ENCODE measurements at regions not wholly inside any gene's neighbourhood (a gene's known extent, or its start where the extent isn't known, plus 50 kb on each side); places are given as distances from the start of the nearest gene placed in this dataset.
"Not testable (repeated sequence)": the region's sequence is repeated elsewhere in the genome, so short reads cannot be mapped to it uniquely, and the experiment has no call there.

DNA sequence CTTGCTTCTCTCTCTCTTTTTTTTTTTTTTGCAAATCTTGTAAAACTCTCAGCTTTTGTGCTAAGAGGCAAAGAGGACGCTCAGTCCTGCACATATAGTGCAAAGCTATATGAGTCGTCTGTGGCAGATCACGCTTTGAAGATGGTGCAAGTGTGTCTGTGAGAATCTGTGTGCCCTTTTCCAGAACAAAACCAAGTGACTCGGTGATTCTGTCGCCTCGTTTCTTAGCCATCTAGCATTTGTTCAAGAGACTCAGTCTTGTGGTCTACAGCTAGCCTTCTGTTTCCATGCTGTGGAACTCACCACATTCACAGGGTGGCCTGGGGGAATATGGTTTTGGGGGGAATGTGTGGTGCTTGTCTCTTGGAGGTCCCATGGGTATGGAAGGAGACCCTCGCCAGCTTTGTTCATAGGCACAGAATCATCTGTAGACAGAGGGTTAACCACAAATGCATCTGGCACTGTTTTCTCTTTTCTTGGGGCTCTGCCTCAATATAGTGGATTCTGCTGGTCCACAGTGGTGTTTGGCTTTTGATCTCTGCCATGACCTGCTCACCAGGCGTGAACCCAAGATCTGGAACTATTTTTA is 82.1 kb downstream of the C9orf152 start:
- DNase-seq, result no peak

GRCh38 chr9:110126499-110126941 is 81.4 kb downstream of the C9orf152 start:
- DNase-seq, result no peak

- DNase-seq, result peak; percentile 64
These were observed 80.7 kb downstream of the C9orf152 start for GRCh38 chr9:110126986-110127864.

- DNase-seq, result no peak
These were observed 79.2 kb downstream of the C9orf152 start for GRCh38 chr9:110128664-110129329.

- DNase-seq, result no peak
These were observed 78.5 kb downstream of the C9orf152 start for GRCh38 chr9:110129425-110129824.

DNA sequence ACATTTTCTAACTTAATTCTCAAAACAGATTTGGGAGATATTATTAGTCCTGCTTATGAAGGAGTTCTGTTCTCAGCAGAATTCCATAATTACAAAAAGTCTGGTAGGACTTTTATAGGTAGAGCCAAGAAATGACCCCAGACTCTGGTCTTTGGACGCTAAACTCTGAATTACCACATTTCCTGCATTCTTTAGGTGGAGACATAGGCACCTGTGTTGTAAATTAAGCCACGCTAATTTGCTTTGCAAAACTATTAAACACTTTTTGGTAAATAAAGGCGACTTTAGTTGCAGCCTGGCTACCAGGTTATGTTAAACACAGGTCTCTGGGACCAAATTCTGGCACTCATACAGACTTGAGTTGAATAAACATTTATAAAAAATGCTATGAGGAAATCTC is 77.7 kb downstream of the C9orf152 start:
- no peak for DNase-seq

DNA sequence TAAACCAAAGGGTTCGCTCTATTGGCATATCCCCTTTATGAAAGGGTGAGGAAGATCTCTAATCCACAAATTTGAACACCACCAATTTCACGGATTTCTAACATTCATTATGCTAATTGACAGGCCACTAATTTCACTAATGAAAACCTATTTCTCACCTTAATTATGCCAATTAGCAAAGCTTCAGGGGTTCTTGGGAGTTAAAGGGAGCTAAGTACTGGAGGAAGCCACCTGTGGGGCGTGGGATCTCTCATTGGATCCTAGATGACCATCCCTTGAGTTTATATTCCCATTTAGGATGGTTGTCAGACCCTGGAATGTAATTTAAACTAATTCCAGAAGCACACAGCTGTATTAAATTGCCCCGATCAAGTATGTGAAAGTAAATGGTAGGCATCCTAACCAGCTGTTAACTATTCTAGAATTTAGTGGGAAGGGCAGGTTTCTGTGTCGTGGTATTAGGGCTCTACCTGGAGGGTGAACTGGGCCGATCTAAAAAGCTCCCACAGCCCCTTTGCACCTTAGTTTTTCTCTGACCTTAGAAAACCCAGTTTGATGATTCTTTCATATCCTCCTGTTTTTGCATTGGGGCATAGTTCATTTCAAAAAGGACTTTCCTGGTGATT is 77.1 kb downstream of the C9orf152 start:
- DNase-seq, result no peak

DNA sequence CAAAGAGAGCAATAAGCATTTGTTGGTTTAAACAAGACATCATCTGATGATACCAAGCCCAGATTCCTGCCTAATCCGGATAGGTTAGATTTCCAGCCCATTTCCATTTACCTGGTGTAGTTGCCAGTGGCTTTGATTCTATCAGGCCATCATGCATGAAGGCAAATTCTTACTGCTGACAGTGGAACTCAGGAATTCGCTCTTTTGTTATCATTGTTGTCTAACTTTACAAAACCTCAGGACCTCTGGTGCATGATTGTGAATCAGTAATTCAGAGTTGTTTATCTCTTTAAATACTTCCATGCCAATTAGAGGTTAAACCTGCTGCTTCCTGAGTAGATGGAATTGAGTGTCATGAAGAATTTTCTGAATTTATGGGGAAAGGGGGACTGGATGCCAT is 76.5 kb downstream of the C9orf152 start:
- DNase-seq, result no peak

DNA sequence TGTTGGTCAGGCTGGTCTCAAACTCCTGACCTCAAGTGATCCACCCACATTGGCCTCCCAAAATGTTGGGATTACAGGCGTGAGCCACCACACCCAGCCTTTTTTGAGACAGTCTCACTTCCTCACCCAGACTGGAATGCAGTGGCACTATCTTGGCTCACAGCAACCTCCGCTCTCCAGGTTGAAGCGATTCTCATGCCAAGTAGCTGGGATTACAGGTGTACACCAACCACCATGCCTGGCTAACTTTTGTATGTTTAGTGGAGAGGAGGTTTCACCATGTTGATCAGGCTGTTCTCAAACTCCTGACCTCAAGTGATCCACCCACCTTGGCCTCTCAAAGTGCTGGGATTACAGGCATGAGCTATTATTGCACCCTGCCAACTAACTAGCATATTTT is 75.4 kb downstream of the C9orf152 start:
- DNase-seq, result not testable (repeated sequence)

- no peak for DNase-seq
These were observed 74.9 kb downstream of the C9orf152 start for GRCh38 chr9:110133059-110133458.

DNA sequence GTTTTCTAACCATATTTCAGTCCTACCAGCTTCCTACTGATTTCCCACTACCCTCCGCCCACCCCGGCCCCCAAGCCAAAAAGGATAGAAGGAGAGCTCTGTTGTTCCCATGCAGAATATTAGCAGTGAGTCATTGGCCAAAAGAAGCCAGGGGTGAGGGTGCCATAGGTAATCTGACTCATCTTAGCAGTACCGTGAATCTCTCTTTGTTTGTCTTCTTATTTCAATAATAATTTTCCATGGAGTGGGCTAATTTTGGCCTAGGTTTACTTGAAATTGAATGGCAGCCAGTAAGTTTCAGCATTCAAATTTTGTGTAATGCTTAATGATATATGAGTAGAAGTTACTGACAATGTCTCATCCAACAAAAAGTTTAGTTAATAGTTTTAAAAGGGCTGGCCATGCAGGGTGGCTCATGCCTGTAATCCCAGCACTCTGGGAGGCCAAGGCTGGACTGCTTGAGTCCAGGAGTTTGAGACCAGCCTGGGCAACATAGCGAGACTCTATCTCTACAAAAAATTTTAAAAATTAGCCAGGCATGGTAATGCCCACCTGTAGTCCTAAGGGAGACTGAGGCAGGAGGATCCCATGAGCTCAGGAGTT is 74.2 kb downstream of the C9orf152 start:
- DNase-seq, result peak; percentile 64

- no peak for DNase-seq
These were observed 72.1 kb downstream of the C9orf152 start for GRCh38 chr9:110135846-110136245.

- DNase-seq, result no peak
These were observed 71.2 kb downstream of the C9orf152 start for GRCh38 chr9:110136802-110137201.

- DNase-seq, result no peak
These were observed 67.7 kb downstream of the C9orf152 start for GRCh38 chr9:110140276-110140675.

DNA sequence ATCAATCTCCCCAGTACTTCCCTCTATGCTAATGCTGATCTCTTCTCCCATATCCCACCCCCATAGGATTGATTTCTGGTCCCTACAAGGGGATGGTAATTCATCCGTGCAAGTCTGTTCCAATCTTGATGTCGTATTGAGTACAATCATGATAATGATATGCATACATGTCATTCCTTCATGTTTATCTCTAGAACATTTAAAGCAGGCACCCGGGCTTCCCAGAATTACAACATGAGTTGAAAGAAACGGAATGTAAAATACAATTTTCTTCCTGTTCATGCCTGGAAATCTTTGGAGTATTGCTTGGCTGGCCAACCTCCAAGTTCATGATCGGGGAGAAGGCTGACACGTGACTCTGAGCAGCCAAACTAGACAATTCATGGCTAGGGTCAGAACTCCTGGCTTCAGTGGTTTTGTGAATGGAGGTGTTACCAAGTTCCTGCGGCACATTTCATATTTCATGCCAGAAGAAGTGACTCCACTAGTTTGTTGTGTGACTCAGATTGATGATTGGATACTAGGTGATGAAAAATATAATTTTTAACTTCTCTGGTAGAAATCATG is 66.6 kb downstream of the C9orf152 start:
- peak; percentile 100 for DNase-seq

DNA sequence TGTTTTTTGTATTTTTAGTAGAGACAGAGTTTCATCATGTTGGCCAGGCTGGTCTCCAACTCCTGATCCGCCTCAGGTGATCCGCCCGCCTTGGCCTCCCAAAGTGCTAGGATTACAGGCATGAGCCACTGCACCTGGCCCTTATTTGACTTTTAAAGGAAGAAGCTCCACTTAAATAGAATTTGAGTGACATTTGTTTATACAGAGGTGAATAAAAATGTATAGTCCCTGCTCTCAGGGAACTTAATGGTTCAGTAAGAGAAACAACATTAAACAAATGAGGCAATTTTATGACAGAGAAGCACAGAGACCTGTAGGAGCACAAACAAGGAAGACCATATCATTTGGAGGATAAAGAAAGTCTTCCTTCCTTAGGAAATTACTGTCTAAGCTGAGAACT is 65.7 kb downstream of the C9orf152 start:
- DNase-seq, result no peak

- peak; percentile 26 for DNase-seq
These were observed 65.0 kb downstream of the C9orf152 start for GRCh38 chr9:110142868-110143481.

DNA sequence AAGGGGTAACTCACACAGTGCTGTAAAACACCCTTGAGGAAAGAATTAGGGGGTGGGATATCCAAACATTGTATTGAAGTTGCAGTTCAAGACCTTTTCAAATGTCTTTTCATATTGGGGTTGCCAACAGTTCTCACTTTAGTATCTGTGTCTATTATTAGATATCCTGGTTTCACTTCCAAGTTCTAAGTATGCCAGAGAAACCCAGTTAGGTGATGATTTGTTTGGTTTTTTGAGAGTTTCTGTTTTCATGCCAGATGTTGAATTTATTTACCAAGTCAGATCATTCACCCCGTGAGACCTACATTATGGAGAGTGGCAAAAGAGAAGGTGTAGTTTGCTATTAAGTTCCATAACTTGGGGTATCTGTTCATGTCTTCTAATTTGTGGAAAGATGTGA is 64.5 kb downstream of the C9orf152 start:
- no peak for DNase-seq

- DNase-seq, result no peak
These were observed 63.9 kb downstream of the C9orf152 start for GRCh38 chr9:110143950-110144545.

- DNase-seq, result peak; percentile 59
These were observed 61.6 kb downstream of the C9orf152 start for GRCh38 chr9:110146373-110146772.

GRCh38 chr9:110148384-110148783 is 59.6 kb downstream of the C9orf152 start:
- DNase-seq, result no peak
